ENCODE measurements at regions not wholly inside any gene's neighbourhood (a gene's known extent, or its start where the extent isn't known, plus 50 kb on each side); places are given as distances from the start of the nearest gene placed in this dataset.

- Mint-ChIP-seq H3K4me1 (ENCODE audit: low read depth, unreplicated experiment) (no peaks in the 10 kb centered on the region), H3K27ac (ENCODE audit: unreplicated experiment) (no peak overlapping the region), H3K4me3 (ENCODE audit: low read depth, unreplicated experiment) (no peak overlapping the region), H3K9me3 (ENCODE audit: low read depth, unreplicated experiment) (no peaks in the 10 kb centered on the region), H3K27me3 (ENCODE audit: unreplicated experiment) (no peaks in the 10 kb centered on the region), H3K36me3 (ENCODE audit: insufficient read depth, unreplicated experiment) (no peaks in the 10 kb centered on the region)
- intact Hi-C loops (cut with micrococcal nuclease; ENCODE audit: unreplicated experiment): no loop called here
- no TSS peak for BruUV-seq (replicated peaks)
- CTCF ChIA-PET: no interaction called here
- DNase-seq: no peak
- TF ChIP-seq CTCF (IDR thresholded peaks at IDR 0.05; ENCODE audit: unreplicated experiment): no peak
Measured at GRCh38 chr3:74676-75243, 121.8 kb upstream of the CHL1 start.

GRCh38 chr3:75260-75659 lies 121.3 kb upstream of the CHL1 start:
- CTCF ChIA-PET: no interaction called here
- no peaks in the 10 kb centered on the region for H3K36me3 Mint-ChIP-seq (ENCODE audit: insufficient read depth, unreplicated experiment)
- no peaks in the 10 kb centered on the region for H3K27me3 Mint-ChIP-seq (ENCODE audit: unreplicated experiment)
- H3K9me3 Mint-ChIP-seq (ENCODE audit: low read depth, unreplicated experiment): peaks cover 2% of the 10 kb centered on the region
- TF ChIP-seq CTCF (IDR thresholded peaks at IDR 0.05; ENCODE audit: unreplicated experiment): no peak
- no peak overlapping the region for H3K27ac Mint-ChIP-seq (ENCODE audit: unreplicated experiment)
- DNase-seq: no peak
- intact Hi-C loops (cut with micrococcal nuclease; ENCODE audit: unreplicated experiment): no loop called here
- H3K4me3 Mint-ChIP-seq (ENCODE audit: low read depth, unreplicated experiment): no peak overlapping the region
- BruUV-seq (replicated peaks): no TSS peak
- H3K4me1 Mint-ChIP-seq (ENCODE audit: low read depth, unreplicated experiment): no peaks in the 10 kb centered on the region

- peaks cover 6% of the 10 kb centered on the region for H3K9me3 Mint-ChIP-seq (ENCODE audit: low read depth, unreplicated experiment)
- no peaks in the 10 kb centered on the region for H3K36me3 Mint-ChIP-seq (ENCODE audit: insufficient read depth, unreplicated experiment)
- CTCF ChIA-PET: no interaction called here
Measured at GRCh38 chr3:79542-79941, 117.0 kb upstream of the CHL1 start.

GRCh38 chr3:82508-82907 lies 114.1 kb upstream of the CHL1 start:
- Mint-ChIP-seq H3K4me1 (ENCODE audit: low read depth, unreplicated experiment) (no peaks in the 10 kb centered on the region), H3K4me3 (ENCODE audit: low read depth, unreplicated experiment) (no peak overlapping the region), H3K36me3 (ENCODE audit: insufficient read depth, unreplicated experiment) (no peaks in the 10 kb centered on the region), H3K27ac (ENCODE audit: unreplicated experiment) (no peak overlapping the region), H3K9me3 (ENCODE audit: low read depth, unreplicated experiment) (peaks cover 6% of the 10 kb centered on the region), H3K27me3 (ENCODE audit: unreplicated experiment) (no peaks in the 10 kb centered on the region)
- no peak for DNase-seq
- intact Hi-C loops (cut with micrococcal nuclease; ENCODE audit: unreplicated experiment): no loop called here
- BruUV-seq (replicated peaks): no TSS peak
- CTCF ChIA-PET: no interaction called here
- no peak for TF ChIP-seq CTCF (IDR thresholded peaks at IDR 0.05; ENCODE audit: unreplicated experiment)

More at GRCh38 chr3:79542-79941, 117.0 kb upstream of the CHL1 start:
- no TSS peak for BruUV-seq (replicated peaks)
- no peak for TF ChIP-seq CTCF (IDR thresholded peaks at IDR 0.05; ENCODE audit: unreplicated experiment)
- no peak for DNase-seq
- Mint-ChIP-seq H3K27ac (ENCODE audit: unreplicated experiment) (no peak overlapping the region), H3K27me3 (ENCODE audit: unreplicated experiment) (no peaks in the 10 kb centered on the region), H3K4me1 (ENCODE audit: low read depth, unreplicated experiment) (no peaks in the 10 kb centered on the region), H3K4me3 (ENCODE audit: low read depth, unreplicated experiment) (no peak overlapping the region)
- intact Hi-C loops (cut with micrococcal nuclease; ENCODE audit: unreplicated experiment): no loop called here

Measured in Calu3 (cell line).